ENCODE measurements at regions not wholly inside any gene's neighbourhood (a gene's known extent, or its start where the extent isn't known, plus 50 kb on each side); places are given as distances from the start of the nearest gene placed in this dataset.

- no peak for FAIRE-seq
- peaks cover 5% of the 10 kb centered on the region for H3K4me1 ChIP-seq (ENCODE audit: control insufficient read depth, extremely low read depth, insufficient read depth, low read length)
- no peaks in the 10 kb centered on the region for H4K20me1 ChIP-seq (ENCODE audit: control insufficient read depth, extremely low read depth, insufficient read depth, low read length)
These were observed 181.3 kb upstream of the ADO start for GRCh38 chr10:62623223-62623622.

GRCh38 chr10:62625484-62625883, 179.0 kb upstream of the ADO start:
- Histone ChIP-seq H3K4me3 (ENCODE audit: control insufficient read depth in 2 of 3, extremely low read depth in 1 of 3, insufficient read depth in 2 of 3, low read depth in 1 of 3, low read length in 3 of 3) (no peak overlapping the region), H3K36me3 (ENCODE audit: control insufficient read depth in 2 of 2, extremely low read depth in 1 of 2, insufficient read depth in 2 of 2, low read length in 2 of 2) (no peaks in the 10 kb centered on the region), H3K27me3 (ENCODE audit: control insufficient read depth, extremely low read depth, insufficient read depth, low read length) (no peaks in the 10 kb centered on the region), H3K27ac (ENCODE audit: control insufficient read depth, insufficient read depth, low read length) (no peak overlapping the region), H2AFZ (ENCODE audit: control insufficient read depth, low read length) (no peak overlapping the region), H3K9me1 (ENCODE audit: control insufficient read depth, extremely low read depth, insufficient read depth, low read length) (no peaks in the 10 kb centered on the region), H3K4me1 (ENCODE audit: control insufficient read depth, extremely low read depth, insufficient read depth, low read length) (peaks cover 5% of the 10 kb centered on the region), H4K20me1 (ENCODE audit: control insufficient read depth, extremely low read depth, insufficient read depth, low read length) (no peaks in the 10 kb centered on the region), H3K79me2 (ENCODE audit: control insufficient read depth, insufficient read depth, low read length) (no peaks in the 10 kb centered on the region), H3K9me3 (ENCODE audit: control insufficient read depth, low read depth, low read length) (no peaks in the 10 kb centered on the region), H3K4me2 (ENCODE audit: control insufficient read depth, extremely low read depth, insufficient read depth, low read depth, low read length) (no peak overlapping the region), H3K9ac (ENCODE audit: control insufficient read depth, extremely low read depth, insufficient read depth, low read length) (no peak overlapping the region)
- no peak for TF ChIP-seq CTCF (optimal IDR thresholded peaks at IDR 0.05 in 1 of 3, IDR thresholded peaks at IDR 0.05 in 1 of 3, conservative IDR thresholded peaks at IDR 0.05 in 1 of 3; ENCODE audit: extremely low read depth in 1 of 3, insufficient read depth in 2 of 3, low read length in 3 of 3)
- FAIRE-seq, result no peak
- no peak for DNase-seq (ENCODE audit: low read depth, low spot score)
- dilution Hi-C loops (cut with MboI; ENCODE audit: extremely low pct_ligation_motif_present, low sequenced_read_pairs), result no loop called here

More at GRCh38 chr10:62623223-62623622, 181.3 kb upstream of the ADO start:
- H3K4me3 ChIP-seq (ENCODE audit: control insufficient read depth in 2 of 3, extremely low read depth in 1 of 3, insufficient read depth in 2 of 3, low read depth in 1 of 3, low read length in 3 of 3), result no peak overlapping the region
- no peaks in the 10 kb centered on the region for H3K9me1 ChIP-seq (ENCODE audit: control insufficient read depth, extremely low read depth, insufficient read depth, low read length)
- H3K27ac ChIP-seq (ENCODE audit: control insufficient read depth, insufficient read depth, low read length), result no peak overlapping the region
- no peak overlapping the region for H3K9ac ChIP-seq (ENCODE audit: control insufficient read depth, extremely low read depth, insufficient read depth, low read length)
- dilution Hi-C loops (cut with MboI; ENCODE audit: extremely low pct_ligation_motif_present, low sequenced_read_pairs), result loop anchor here (25.0 kb wide), 1 partner anchor 189 kb away; the partner anchor contains the start of genes ADO and EGR2
- H3K9me3 ChIP-seq (ENCODE audit: control insufficient read depth, low read depth, low read length), result no peaks in the 10 kb centered on the region
- H3K79me2 ChIP-seq (ENCODE audit: control insufficient read depth, insufficient read depth, low read length), result no peaks in the 10 kb centered on the region
- no peaks in the 10 kb centered on the region for H3K36me3 ChIP-seq (ENCODE audit: control insufficient read depth in 2 of 2, extremely low read depth in 1 of 2, insufficient read depth in 2 of 2, low read length in 2 of 2)
- no peak for DNase-seq (ENCODE audit: low read depth, low spot score)
- H2AFZ ChIP-seq (ENCODE audit: control insufficient read depth, low read length), result no peak overlapping the region
- no peaks in the 10 kb centered on the region for H3K27me3 ChIP-seq (ENCODE audit: control insufficient read depth, extremely low read depth, insufficient read depth, low read length)
- H3K4me2 ChIP-seq (ENCODE audit: control insufficient read depth, extremely low read depth, insufficient read depth, low read depth, low read length), result no peak overlapping the region
- TF ChIP-seq EZH2 (IDR thresholded peaks at IDR 0.05; ENCODE audit: low read length) (no peak), CTCF (optimal IDR thresholded peaks at IDR 0.05 in 1 of 3, IDR thresholded peaks at IDR 0.05 in 1 of 3, conservative IDR thresholded peaks at IDR 0.05 in 1 of 3; ENCODE audit: extremely low read depth in 1 of 3, insufficient read depth in 2 of 3, low read length in 3 of 3) (no peak)
